GM23338 (cell line): ENCODE measurements at regions not wholly inside any gene's neighbourhood (a gene's known extent, or its start where the extent isn't known, plus 50 kb on each side); places are given as distances from the start of the nearest gene placed in this dataset.

Experiments
- ATAC-seq: fragments of 200-7000 bp; cut with Tn5 transposase; 3 replicates; pipeline ENCODE4 v1.9.1; 2020
- DNase-seq: peaks from one replicate; pipeline ENCODE4 v3.0.0-alpha.2; 2015; ENCODE audit warnings: low spot score
- H2AFZ ChIP-seq: fragments of 200-600 bp; sonication (generic); 2 replicates; pipeline ENCODE4 v1.8.0; 2016; ENCODE audit warnings: antibody characterized with exemption, mild to moderate bottlenecking, moderate library complexity
- H3F3A ChIP-seq: fragments of 200-600 bp; sonication (generic); replicated peaks from 2 replicates; pipeline ENCODE4 v1.8.0; 2017; ENCODE audit warnings: antibody characterized with exemption, mixed run types, low read depth
- H3K27ac ChIP-seq: fragments of 200-600 bp; sonication (generic); 2 replicates; pipeline ENCODE4 v1.6.1; 2016; ENCODE audit warnings: low read depth
- H3K27me3 ChIP-seq: fragments of 200-600 bp; sonication (generic); 2 replicates; pipeline ENCODE4 v1.8.0; 2016; ENCODE audit warnings: mild to moderate bottlenecking, mixed run types, moderate library complexity; ENCODE audit not compliant: insufficient read depth
- H3K36me3 ChIP-seq: fragments of 200-600 bp; sonication (generic); 2 replicates; pipeline ENCODE4 v1.8.0; 2016; ENCODE audit warnings: mild to moderate bottlenecking; ENCODE audit not compliant: insufficient read depth
- H3K4me1 ChIP-seq: fragments of 200-600 bp; sonication (generic); 2 replicates; pipeline ENCODE4 v1.8.0; 2016; ENCODE audit warnings: mild to moderate bottlenecking, moderate library complexity; ENCODE audit not compliant: insufficient read depth
- H3K4me2 ChIP-seq: fragments of 200-600 bp; sonication (generic); 2 replicates; pipeline ENCODE4 v1.7.1; 2017; ENCODE audit warnings: mixed run types
- H3K4me3 ChIP-seq: fragments of 200-600 bp; sonication (generic); 2 replicates; pipeline ENCODE4 v1.6.1; 2016; ENCODE audit warnings: mixed run types
- H3K79me2 ChIP-seq: fragments of 200-600 bp; sonication (generic); replicated peaks from 2 replicates; pipeline ENCODE4 v1.8.0; 2017; ENCODE audit warnings: mild to moderate bottlenecking; ENCODE audit not compliant: insufficient read depth
- H3K9me2 ChIP-seq: fragments of 200-600 bp; sonication (generic); 2 replicates; pipeline ENCODE4 v1.8.0; 2017; ENCODE audit not compliant: insufficient read depth
- H4K20me1 ChIP-seq: fragments of 200-600 bp; sonication (generic); replicated peaks from 2 replicates; pipeline ENCODE4 v1.8.0; 2017; ENCODE audit warnings: mild to moderate bottlenecking; ENCODE audit not compliant: insufficient read depth
- H3K27ac Mint-ChIP-seq: 2 replicates; pipeline ENCODE4 v1.8.0; 2020; ENCODE audit warnings: inconsistent platforms, mild to moderate bottlenecking, moderate library complexity, mixed read lengths
- H3K27me3 Mint-ChIP-seq: 3 replicates; pipeline ENCODE4 v1.8.0; 2022; ENCODE audit warnings: low read depth, mild to moderate bottlenecking, moderate library complexity, mixed read lengths, inconsistent platforms; ENCODE audit not compliant: insufficient read depth, poor library complexity
- H3K36me3 Mint-ChIP-seq: 3 replicates; pipeline ENCODE4 v1.8.0; 2021; ENCODE audit warnings: low read depth, mild to moderate bottlenecking, inconsistent platforms, moderate library complexity, mixed read lengths
- H3K4me1 Mint-ChIP-seq: 3 replicates; pipeline ENCODE4 v1.8.0; 2020; ENCODE audit warnings: mild to moderate bottlenecking, inconsistent platforms, mixed read lengths
- H3K4me3 Mint-ChIP-seq: 3 replicates; pipeline ENCODE4 v1.8.0; 2021; ENCODE audit warnings: moderate library complexity, mild to moderate bottlenecking, inconsistent platforms, mixed read lengths
- H3K9me3 Mint-ChIP-seq: 3 replicates; pipeline ENCODE4 v1.8.0; 2020; ENCODE audit warnings: moderate library complexity, mild to moderate bottlenecking, inconsistent platforms, mixed read lengths
- CTCF ChIP-seq, 2 experiments: fragments of 200-600 bp in 1 of 2; sonication (generic) in 1 of 2; conservative IDR thresholded peaks; 2 replicates each; pipeline versions ENCODE4 v1.5.1 to v1.6.1; 2016 to 2017; ENCODE audit warnings: antibody characterized with exemption in 2 of 2, low read depth in 2 of 2, mild to moderate bottlenecking in 2 of 2, moderate library complexity in 1 of 2
- EZH2 ChIP-seq: fragments of 200-600 bp; sonication (generic); IDR thresholded peaks from one replicate; pipeline ENCODE4 v1.8.0; 2017; ENCODE audit warnings: antibody characterized with exemption, mild to moderate bottlenecking, low read depth; ENCODE audit not compliant: unreplicated experiment
- EZH2phosphoT487 ChIP-seq: fragments of 200-600 bp; sonication (generic); IDR thresholded peaks from one replicate; pipeline ENCODE4 v1.8.1; 2018; ENCODE audit warnings: antibody characterized with exemption; ENCODE audit not compliant: unreplicated experiment
- JUNB ChIP-seq: IDR thresholded peaks from one replicate; pipeline ENCODE4 v1.6.1; 2016; ENCODE audit warnings: antibody characterized with exemption; ENCODE audit not compliant: unreplicated experiment
- NANOG ChIP-seq: IDR thresholded peaks from 2 replicates; pipeline ENCODE4 v1.6.1; 2016; ENCODE audit warnings: antibody characterized with exemption, borderline replicate concordance
- POLR2AphosphoS5 ChIP-seq: IDR thresholded peaks from 2 replicates; pipeline ENCODE4 v1.6.1; 2016; ENCODE audit warnings: antibody characterized with exemption, low read depth
- ZNF114 ChIP-seq: fragments of 250-450 bp; sonication (Bioruptor Pico); IDR thresholded peaks from 2 replicates; pipeline ENCODE4 v1.5.0; 2020; ENCODE audit warnings: mild to moderate bottlenecking, moderate library complexity
- ZNF462 ChIP-seq: fragments of 250-450 bp; sonication (Bioruptor Pico); IDR thresholded peaks from 2 replicates; pipeline ENCODE4 v1.5.0; 2020; ENCODE audit warnings: mild to moderate bottlenecking, moderate library complexity

GRCh38 chr3:3302964-3303363 lies 123.5 kb upstream of the CRBN start:
- peaks cover 97% of the 10 kb centered on the region for H3K9me3 Mint-ChIP-seq
- Histone ChIP-seq H3K36me3 (no peaks in the 10 kb centered on the region; the same call in 1 of the 2 replicates), H3K27ac (no peak overlapping the region), H3F3A (no peaks in the 10 kb centered on the region), H3K9me2 (no peaks in the 10 kb centered on the region), H3K27me3 (no peaks in the 10 kb centered on the region), H3K79me2 (no peaks in the 10 kb centered on the region), H3K4me1 (no peaks in the 10 kb centered on the region; the same call in 1 of the 2 replicates), H4K20me1 (no peaks in the 10 kb centered on the region), H2AFZ (no peak overlapping the region), H3K4me3 (no peak overlapping the region), H3K4me2 (no peak overlapping the region)
- TF ChIP-seq POLR2AphosphoS5 (no peak), ZNF114 (no peak), JUNB (no peak), EZH2phosphoT487 (no peak), EZH2 (no peak), CTCF (conservative IDR thresholded peaks at IDR 0.05; ENCODE audit: low read depth in 2 of 2) (no peak), ZNF462 (CRISPR knock-in tag) (no peak), NANOG (no peak)
- DNase-seq: no peak
- ATAC-seq: no peak
- no peak overlapping the region for H3K27ac Mint-ChIP-seq
- H3K4me1 Mint-ChIP-seq: no peaks in the 10 kb centered on the region
- no peak overlapping the region for H3K4me3 Mint-ChIP-seq
- H3K27me3 Mint-ChIP-seq: peaks cover 1% of the 10 kb centered on the region
- H3K36me3 Mint-ChIP-seq: peaks cover 40% of the 10 kb centered on the region
